GM15510 (cell line): ENCODE measurements at regions not wholly inside any gene's neighbourhood (a gene's known extent, or its start where the extent isn't known, plus 50 kb on each side); places are given as distances from the start of the nearest gene placed in this dataset.

Experiments
- POLR2A ChIP-seq: IDR thresholded peaks from 3 replicates; pipeline ENCODE4 v1.6.1; 2011; ENCODE audit warnings: borderline replicate concordance; ENCODE audit not compliant: insufficient read length; ENCODE audit errors: extremely low read depth

- TF ChIP-seq POLR2A = no peak
These were observed 208.6 kb upstream of the SAMSN1 start for GRCh38 chr21:14754682-14755081.

DNA sequence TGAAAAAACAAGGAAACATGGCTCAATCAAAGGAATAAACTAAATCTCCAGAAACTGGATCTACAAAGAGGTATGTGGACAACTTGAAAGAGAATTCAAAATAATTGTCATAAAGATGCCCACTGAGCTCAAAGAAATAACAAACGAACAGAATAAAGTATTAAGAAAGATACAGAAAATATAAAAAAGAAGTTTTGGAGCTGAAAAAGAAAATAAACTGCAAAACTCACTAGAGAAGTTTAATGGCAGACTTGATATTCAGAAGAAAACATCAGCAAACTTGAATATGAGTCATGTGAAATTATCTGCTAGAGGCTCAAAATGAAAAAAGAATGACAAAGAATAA lies 208.1 kb upstream of the SAMSN1 start:
- TF ChIP-seq POLR2A = no peak

- TF ChIP-seq POLR2A = no peak
These were observed 207.5 kb upstream of the SAMSN1 start for GRCh38 chr21:14753466-14754258.

DNA sequence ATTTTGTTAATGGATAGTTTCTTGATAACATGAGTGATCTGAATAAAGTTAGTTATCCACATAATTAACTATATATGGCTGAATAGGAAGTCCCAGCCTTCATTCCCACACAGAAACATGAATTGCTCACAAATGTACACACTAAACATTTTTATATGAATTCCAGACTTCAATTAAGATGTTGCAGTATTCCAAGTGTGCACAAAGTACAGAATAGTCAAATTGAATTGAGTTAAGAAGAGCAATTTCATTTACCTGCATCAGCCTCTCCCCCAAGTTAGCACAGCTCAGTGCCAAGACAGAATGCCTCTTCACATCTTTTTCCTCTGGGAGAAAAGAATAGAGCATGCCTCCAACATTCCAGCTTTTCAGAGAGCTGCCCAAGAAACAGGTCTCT lies 207.0 kb upstream of the SAMSN1 start:
- no peak for TF ChIP-seq POLR2A

GRCh38 chr21:14752345-14752909 lies 206.3 kb upstream of the SAMSN1 start:
- TF ChIP-seq POLR2A = no peak

DNA sequence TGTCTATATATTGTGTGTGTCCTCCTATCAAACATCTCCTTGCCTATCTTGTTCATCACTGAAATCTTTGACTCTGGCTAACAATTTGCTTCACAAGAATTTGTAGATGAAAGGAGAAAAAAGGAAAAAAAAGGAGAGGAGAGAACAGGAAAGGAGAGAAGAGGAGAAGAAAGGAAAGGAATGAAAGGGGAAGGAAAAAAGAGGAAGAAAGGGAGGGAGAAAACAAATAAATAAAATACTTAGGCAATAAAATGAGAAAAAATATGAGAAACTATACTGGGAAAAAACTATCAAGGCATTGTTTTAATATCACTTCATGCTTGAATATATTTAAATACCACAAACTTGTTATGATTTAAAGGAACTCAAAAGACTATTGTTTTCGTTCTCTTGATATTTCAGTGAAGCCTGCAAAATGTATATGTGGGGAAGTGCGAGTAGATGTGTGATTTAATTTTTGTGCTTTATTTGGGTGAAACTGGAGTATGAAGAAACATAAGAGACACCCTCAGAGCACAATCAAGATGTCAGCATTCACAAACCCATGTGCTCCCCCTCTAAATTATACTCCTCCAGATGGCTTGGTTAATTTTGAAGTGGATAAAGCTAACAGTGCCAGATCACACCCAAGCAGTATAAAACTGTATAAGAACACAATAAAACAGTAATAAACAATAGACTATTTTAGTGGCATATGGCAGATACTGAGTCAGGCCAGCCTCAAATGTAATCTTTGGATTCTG lies 205.7 kb upstream of the SAMSN1 start:
- no peak for TF ChIP-seq POLR2A

GRCh38 chr21:14751011-14751410 lies 204.9 kb upstream of the SAMSN1 start:
- TF ChIP-seq POLR2A = no peak

- TF ChIP-seq POLR2A = no peak
These were observed 203.9 kb upstream of the SAMSN1 start for GRCh38 chr21:14750041-14750440.

GRCh38 chr21:14748662-14749061 lies 202.5 kb upstream of the SAMSN1 start:
- TF ChIP-seq POLR2A = no peak

- TF ChIP-seq POLR2A = no peak
These were observed 198.3 kb upstream of the SAMSN1 start for GRCh38 chr21:14744368-14744767.

GRCh38 chr21:14742119-14742518 lies 196.0 kb upstream of the SAMSN1 start:
- no peak for TF ChIP-seq POLR2A

DNA sequence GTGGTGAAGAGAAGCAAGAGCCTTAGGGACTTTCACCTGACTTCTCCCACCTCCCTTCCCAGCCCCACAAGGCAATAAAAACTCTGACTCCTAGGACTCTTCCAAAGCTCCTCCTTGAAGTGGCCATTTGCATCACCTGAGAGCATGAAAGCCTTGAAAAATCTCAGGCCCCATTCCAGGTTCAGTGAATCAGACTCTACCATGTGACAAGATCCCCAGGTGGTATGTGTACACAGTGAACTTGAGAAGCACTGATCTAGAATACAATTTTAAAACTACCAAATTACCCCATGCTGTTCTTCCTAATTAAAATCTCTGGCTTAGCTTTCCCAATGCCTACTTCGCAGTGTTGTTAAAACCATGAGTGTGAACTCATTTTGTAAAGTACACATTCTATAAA lies 195.1 kb upstream of the SAMSN1 start:
- no peak for TF ChIP-seq POLR2A

DNA sequence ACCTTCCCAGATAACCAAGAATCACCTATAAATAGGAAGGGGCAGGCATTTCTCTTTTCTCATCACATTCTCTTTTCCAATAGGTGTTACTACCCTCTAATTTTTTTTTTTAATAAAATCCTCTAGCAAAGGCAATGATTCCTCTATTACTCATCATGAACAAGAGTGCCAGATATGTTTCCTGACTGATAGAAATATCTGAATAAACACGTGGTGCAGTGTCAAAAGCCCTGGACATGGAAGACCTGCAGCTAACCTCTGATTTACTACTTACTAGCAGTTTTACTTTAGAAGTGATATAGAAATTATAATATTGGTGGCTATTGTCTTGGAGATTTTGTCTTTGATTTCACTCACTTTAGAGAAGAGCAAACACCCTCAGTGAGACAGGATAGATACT lies 194.6 kb upstream of the SAMSN1 start:
- TF ChIP-seq POLR2A = no peak

DNA sequence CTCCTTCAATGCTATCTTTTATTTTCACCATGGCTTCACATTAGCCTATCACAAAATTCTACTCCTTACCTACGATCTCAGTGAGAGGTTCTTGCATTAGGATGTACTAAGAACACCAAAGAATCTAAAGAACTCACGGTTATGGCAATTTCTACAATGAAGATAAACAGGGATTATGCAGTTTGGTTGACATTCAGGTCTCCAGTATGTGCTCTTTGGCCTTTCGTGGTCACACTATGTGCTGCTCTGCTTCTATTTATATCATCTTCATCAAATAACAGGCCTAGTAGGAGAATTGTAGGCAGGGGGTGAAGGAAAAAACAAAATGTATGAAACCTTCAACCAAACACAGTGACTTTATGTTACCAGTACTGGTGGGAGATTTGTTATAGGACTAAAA lies 194.0 kb upstream of the SAMSN1 start:
- TF ChIP-seq POLR2A = no peak

DNA sequence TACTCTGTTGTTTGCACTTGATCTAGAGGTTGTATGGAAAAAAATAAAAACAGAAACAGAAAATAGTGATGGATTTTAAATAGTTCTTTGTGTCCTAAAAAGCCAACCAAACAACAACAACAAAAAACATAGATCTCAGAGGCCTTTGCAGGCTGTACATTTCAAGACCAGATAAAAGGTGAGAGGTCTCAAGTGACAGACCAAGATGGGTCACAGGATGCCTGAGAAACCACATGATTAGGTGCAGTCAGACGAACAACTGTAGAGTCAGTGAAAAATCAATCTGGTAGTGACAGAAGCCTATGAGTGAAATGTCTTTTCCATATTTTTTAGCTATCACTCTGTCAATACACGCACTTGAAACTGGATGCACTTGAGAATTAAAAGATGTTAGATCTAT lies 193.5 kb upstream of the SAMSN1 start:
- no peak for TF ChIP-seq POLR2A

- no peak for TF ChIP-seq POLR2A
These were observed 191.8 kb upstream of the SAMSN1 start for GRCh38 chr21:14737922-14738321.

- TF ChIP-seq POLR2A = no peak
These were observed 191.2 kb upstream of the SAMSN1 start for GRCh38 chr21:14737284-14737691.

DNA sequence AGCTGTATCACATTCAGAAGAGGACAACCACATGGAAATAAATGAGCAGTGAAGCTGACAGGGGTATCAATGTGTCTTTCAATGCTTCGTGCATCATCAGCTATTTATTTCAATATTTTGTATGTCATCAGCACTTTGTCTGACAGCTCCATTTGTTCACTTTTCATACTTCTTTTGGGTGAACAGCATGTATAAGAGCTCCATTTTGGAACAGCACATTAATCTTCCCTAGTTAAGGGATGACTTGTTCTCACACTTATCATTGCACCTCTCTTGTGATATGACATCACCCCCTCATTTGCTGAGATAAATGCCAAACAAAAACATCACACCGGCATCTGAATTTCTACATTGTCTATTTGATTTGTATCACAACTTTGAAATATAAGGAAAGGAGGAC lies 190.6 kb upstream of the SAMSN1 start:
- TF ChIP-seq POLR2A = no peak
